ENCODE measurements at regions not wholly inside any gene's neighbourhood (a gene's known extent, or its start where the extent isn't known, plus 50 kb on each side); places are given as distances from the start of the nearest gene placed in this dataset.
"Not testable (repeated sequence)": the region's sequence is repeated elsewhere in the genome, so short reads cannot be mapped to it uniquely, and the experiment has no call there.

GRCh38 chr3:88812576-88812975 is 294.8 kb upstream of the EPHA3 start:
- FAIRE-seq: no peak
- no peak for DNase-seq (ENCODE audit: insufficient read length, low spot score)
- TF ChIP-seq POLR2A (IDR thresholded peaks at IDR 0.05; ENCODE audit: low read depth, low read length): no peak

- DNase-seq (ENCODE audit: insufficient read length, low spot score): no peak
- no peak for FAIRE-seq
These were observed 291.0 kb upstream of the EPHA3 start for GRCh38 chr3:88816445-88816844.

GRCh38 chr3:88824666-88825564 is 282.5 kb upstream of the EPHA3 start:
- DNase-seq (ENCODE audit: insufficient read length, low spot score) (no peak), FAIRE-seq (no peak)
- no peak for TF ChIP-seq POLR2A (IDR thresholded peaks at IDR 0.05; ENCODE audit: low read depth, low read length)

More at GRCh38 chr3:88816445-88816844, 291.0 kb upstream of the EPHA3 start:
- no peak for TF ChIP-seq POLR2A (IDR thresholded peaks at IDR 0.05; ENCODE audit: low read depth, low read length)

GRCh38 chr3:88828466-88828865 is 279.0 kb upstream of the EPHA3 start:
- no peak for TF ChIP-seq POLR2A (IDR thresholded peaks at IDR 0.05; ENCODE audit: low read depth, low read length)
- DNase-seq (ENCODE audit: insufficient read length, low spot score) (no peak), FAIRE-seq (no peak)

- FAIRE-seq (no peak), DNase-seq (ENCODE audit: insufficient read length, low spot score) (no peak)
- no peak for TF ChIP-seq POLR2A (IDR thresholded peaks at IDR 0.05; ENCODE audit: low read depth, low read length)
These were observed 254.8 kb upstream of the EPHA3 start for GRCh38 chr3:88852606-88853005.

GRCh38 chr3:88863196-88863595 is 244.2 kb upstream of the EPHA3 start:
- TF ChIP-seq POLR2A (IDR thresholded peaks at IDR 0.05; ENCODE audit: low read depth, low read length): no peak
- DNase-seq (ENCODE audit: insufficient read length, low spot score) (no peak), FAIRE-seq (no peak)

GRCh38 chr3:88876724-88877123 is 230.7 kb upstream of the EPHA3 start:
- no peak for DNase-seq (ENCODE audit: insufficient read length, low spot score)
- no peak for FAIRE-seq
- TF ChIP-seq POLR2A (IDR thresholded peaks at IDR 0.05; ENCODE audit: low read depth, low read length): no peak

GRCh38 chr3:88879905-88880304 is 227.5 kb upstream of the EPHA3 start:
- DNase-seq (ENCODE audit: insufficient read length, low spot score): no peak
- TF ChIP-seq POLR2A (IDR thresholded peaks at IDR 0.05; ENCODE audit: low read depth, low read length): no peak
- FAIRE-seq: no peak

GRCh38 chr3:88882121-88882520 is 225.3 kb upstream of the EPHA3 start:
- DNase-seq (ENCODE audit: insufficient read length, low spot score) (no peak), FAIRE-seq (no peak)
- TF ChIP-seq POLR2A (IDR thresholded peaks at IDR 0.05; ENCODE audit: low read depth, low read length): no peak

GRCh38 chr3:88886624-88887023 is 220.8 kb upstream of the EPHA3 start:
- not testable (repeated sequence) for FAIRE-seq; DNase-seq (ENCODE audit: insufficient read length, low spot score)

- DNase-seq (ENCODE audit: insufficient read length, low spot score) (no peak), FAIRE-seq (no peak)
- TF ChIP-seq POLR2A (IDR thresholded peaks at IDR 0.05; ENCODE audit: low read depth, low read length): no peak
These were observed 211.4 kb upstream of the EPHA3 start for GRCh38 chr3:88896026-88896425.

GRCh38 chr3:88912294-88912877 is 195.0 kb upstream of the EPHA3 start:
- no peak for DNase-seq (ENCODE audit: insufficient read length, low spot score)
- TF ChIP-seq POLR2A (IDR thresholded peaks at IDR 0.05; ENCODE audit: low read depth, low read length): no peak
- FAIRE-seq: no peak

GRCh38 chr3:88918841-88919240 is 188.6 kb upstream of the EPHA3 start:
- DNase-seq (ENCODE audit: insufficient read length, low spot score): no peak
- no peak for TF ChIP-seq POLR2A (IDR thresholded peaks at IDR 0.05; ENCODE audit: low read depth, low read length)
- FAIRE-seq: no peak

GRCh38 chr3:88921986-88922385 is 185.4 kb upstream of the EPHA3 start:
- FAIRE-seq (no peak), DNase-seq (ENCODE audit: insufficient read length, low spot score) (no peak)
- TF ChIP-seq POLR2A (IDR thresholded peaks at IDR 0.05; ENCODE audit: low read depth, low read length): no peak

- TF ChIP-seq POLR2A (IDR thresholded peaks at IDR 0.05; ENCODE audit: low read depth, low read length): no peak
- FAIRE-seq (no peak), DNase-seq (ENCODE audit: insufficient read length, low spot score) (no peak)
These were observed 181.2 kb upstream of the EPHA3 start for GRCh38 chr3:88926221-88926620.
